H1 (cell line): ENCODE measurements at regions not wholly inside any gene's neighbourhood (a gene's known extent, or its start where the extent isn't known, plus 50 kb on each side); places are given as distances from the start of the nearest gene placed in this dataset.
"Not testable (repeated sequence)": the region's sequence is repeated elsewhere in the genome, so short reads cannot be mapped to it uniquely, and the experiment has no call there.

ENCODE experiments used
- CTCF ChIA-PET: fragments of 300-600 bp; sonication (Branson Sonifier 250); formaldehyde crosslinking; loops from one replicate; lab custom pipeline; 2021; ENCODE audit not compliant: partially characterized antibody; lab: Charles Lee
- POLR2A ChIA-PET: fragments of 300-600 bp; sonication (Branson Sonifier 250); formaldehyde crosslinking; loops from one replicate; lab custom pipeline; 2021; ENCODE audit warnings: inconsistent platforms; ENCODE audit not compliant: partially characterized antibody; lab: Charles Lee
- DNase-seq, 2 experiments: peaks; one replicate each; pipeline versions ENCODE4 v3.0.0 to v3.0.0-alpha.2; 2010 to 2022; ENCODE audit warnings: low spot score in 2 of 2, low read depth in 1 of 2, mixed read lengths in 1 of 2
- FAIRE-seq: peaks from 2 replicates; lab custom pipeline; 2011; peaks lifted over from hg19 to GRCh38; lab: Jason Lieb, UNC
- H2AFZ ChIP-seq: 2 replicates; pipeline ENCODE4 v1.8.1; 2012; ENCODE audit warnings: low read length, inconsistent platforms
- H2AK5ac ChIP-seq: 2 replicates; pipeline ENCODE4 v1.6.1; 2013; ENCODE audit warnings: low read depth, low read length
- H2BK120ac ChIP-seq: replicated peaks from 2 replicates; pipeline ENCODE3; 2013; ENCODE audit warnings: low read depth, low read length, inconsistent platforms
- H2BK12ac ChIP-seq: 2 replicates; pipeline ENCODE4 v1.6.1; 2013; ENCODE audit warnings: low read depth, low read length
- H2BK15ac ChIP-seq: 2 replicates; pipeline ENCODE4 v1.6.1; 2013; ENCODE audit warnings: low read length
- H2BK20ac ChIP-seq: 2 replicates; pipeline ENCODE4 v1.6.1; 2013; ENCODE audit warnings: low read length
- H2BK5ac ChIP-seq: 2 replicates; pipeline ENCODE4 v1.6.1; 2013; ENCODE audit warnings: low read depth, low read length
- H3K14ac ChIP-seq: 2 replicates; pipeline ENCODE4 v1.6.1; 2013; ENCODE audit warnings: inconsistent platforms; ENCODE audit not compliant: insufficient read length
- H3K18ac ChIP-seq: 2 replicates; pipeline ENCODE4 v1.6.1; 2013; ENCODE audit warnings: low read length; ENCODE audit errors: extremely low read depth
- H3K23ac ChIP-seq: 2 replicates; pipeline ENCODE4 v1.6.1; 2013; ENCODE audit warnings: inconsistent platforms; ENCODE audit not compliant: insufficient read length
- H3K23me2 ChIP-seq: 2 replicates; pipeline ENCODE4 v1.6.1; 2013; ENCODE audit warnings: low read depth, low read length
- H3K27ac ChIP-seq: 2 replicates; pipeline ENCODE4 v1.6.1; 2011; ENCODE audit warnings: low read depth, low read length, inconsistent platforms
- H3K27me3 ChIP-seq, 4 experiments: replicated peaks in 1 of 4; 1 replicate in 1 of 4; 2 replicates in 3 of 4; pipeline versions ENCODE4 v1.6.1 to v1.8.1; 2011 to 2013; ENCODE audit warnings: low read length in 3 of 4, mild to moderate bottlenecking in 3 of 4, inconsistent platforms in 2 of 4, mixed read lengths in 2 of 4, moderate library complexity in 1 of 4; ENCODE audit not compliant: control insufficient read depth in 3 of 4, insufficient read depth in 3 of 4; ENCODE audit errors: extremely low read depth in 1 of 4
- H3K36me3 ChIP-seq, 4 experiments: 2 replicates each; pipeline versions ENCODE4 v1.6.1 to v1.8.1; 2011 to 2013; ENCODE audit warnings: mild to moderate bottlenecking in 4 of 4, low read length in 3 of 4, moderate library complexity in 2 of 4, control low read depth in 1 of 4, inconsistent platforms in 1 of 4; ENCODE audit not compliant: insufficient read depth in 4 of 4, control insufficient read depth in 2 of 4
- H3K4ac ChIP-seq: replicated peaks from 2 replicates; pipeline ENCODE3; 2013; ENCODE audit warnings: low read length, low read depth, mixed read lengths, inconsistent platforms; ENCODE audit not compliant: insufficient read length
- H3K4me1 ChIP-seq, 4 experiments: replicated peaks in 1 of 4; 1 replicate in 1 of 4; 2 replicates in 3 of 4; pipeline versions ENCODE4 v1.6.1 to v1.8.1; 2011 to 2013; ENCODE audit warnings: low read length in 3 of 4, inconsistent platforms in 2 of 4, mixed read lengths in 1 of 4; ENCODE audit not compliant: insufficient read depth in 4 of 4, control insufficient read depth in 3 of 4
- H3K4me2 ChIP-seq, 2 experiments: 2 replicates each; pipeline versions ENCODE4 v1.6.1 to v1.8.1; 2011 to 2013; ENCODE audit warnings: low read depth in 2 of 2, low read length in 2 of 2, control low read depth in 1 of 2, inconsistent platforms in 1 of 2, mild to moderate bottlenecking in 1 of 2; ENCODE audit not compliant: insufficient read depth in 1 of 2
- H3K4me3 ChIP-seq, 4 experiments: fragments of 200-600, 300-600 bp in 1 of 4; sonication (generic), shearing (Covaris generic), sonication (Bioruptor Twin) in 1 of 4; 2 replicates each; pipeline versions ENCODE4 v1.5.1 to v1.8.1; 2011 to 2016; ENCODE audit warnings: low read length in 4 of 4, low read depth in 3 of 4, control low read depth in 2 of 4, inconsistent platforms in 2 of 4, mild to moderate bottlenecking in 2 of 4, mixed read lengths in 1 of 4, moderate library complexity in 1 of 4; ENCODE audit not compliant: insufficient read depth in 2 of 4; ENCODE audit errors: extremely low read depth in 1 of 4
- H3K56ac ChIP-seq: replicated peaks from 2 replicates; pipeline ENCODE3; 2013; ENCODE audit warnings: low read depth, mild to moderate bottlenecking, mixed read lengths, low read length, inconsistent platforms; ENCODE audit not compliant: insufficient read length
- H3K79me1 ChIP-seq: 2 replicates; pipeline ENCODE4 v1.6.1; 2013; ENCODE audit warnings: low read depth, low read length, control low read depth
- H3K79me2 ChIP-seq, 2 experiments: 2 replicates each; pipeline versions ENCODE4 v1.6.1 to v1.8.1; 2012 to 2013; ENCODE audit warnings: low read length in 2 of 2, mild to moderate bottlenecking in 2 of 2, inconsistent platforms in 1 of 2; ENCODE audit not compliant: insufficient read depth in 2 of 2, control insufficient read depth in 1 of 2
- H3K9ac ChIP-seq, 4 experiments: replicated peaks in 1 of 4; 1 replicate in 1 of 4; 2 replicates in 3 of 4; pipeline versions ENCODE4 v1.6.1 to v1.8.1; 2011 to 2013; ENCODE audit warnings: low read depth in 3 of 4, low read length in 3 of 4, control low read depth in 2 of 4, mild to moderate bottlenecking in 2 of 4, moderate library complexity in 2 of 4, inconsistent platforms in 1 of 4; ENCODE audit errors: extremely low read depth in 1 of 4
- H3K9me3 ChIP-seq, 2 experiments: 2 replicates each; pipeline versions ENCODE4 v1.6.1 to v1.8.1; 2012 to 2013; ENCODE audit warnings: mild to moderate bottlenecking in 2 of 2, moderate library complexity in 2 of 2, control low read depth in 1 of 2, inconsistent platforms in 1 of 2, low read depth in 1 of 2, low read length in 1 of 2, mixed read lengths in 1 of 2; ENCODE audit not compliant: insufficient read depth in 2 of 2
- H4K20me1 ChIP-seq, 2 experiments: replicated peaks in 1 of 2; 2 replicates each; pipeline versions ENCODE3 to v1.8.1; 2011 to 2013; ENCODE audit warnings: inconsistent platforms in 2 of 2, low read length in 2 of 2, mild to moderate bottlenecking in 1 of 2; ENCODE audit not compliant: insufficient read depth in 2 of 2, control insufficient read depth in 1 of 2
- H4K5ac ChIP-seq: 2 replicates; pipeline ENCODE4 v1.6.1; 2013; ENCODE audit warnings: low read length, low read depth, mixed read lengths, inconsistent platforms; ENCODE audit not compliant: insufficient read length
- H4K8ac ChIP-seq: 2 replicates; pipeline ENCODE4 v1.8.0; 2013; ENCODE audit warnings: mild to moderate bottlenecking, moderate library complexity, low read length, inconsistent platforms; ENCODE audit not compliant: insufficient read depth; ENCODE audit errors: extremely low read depth
- H4K91ac ChIP-seq: replicated peaks from 2 replicates; pipeline ENCODE3; 2013; ENCODE audit warnings: low read length, mixed read lengths, inconsistent platforms; ENCODE audit not compliant: insufficient read length
- WGBS, 2 experiments: shearing (Covaris generic) in 1 of 2; methylation state at CpG; one replicate each; pipeline versions ENCODE4 v1.1.6 to v1.1.7; 2013 to 2015; ENCODE audit warnings: low lambda C conversion rate in 2 of 2, mixed read lengths in 2 of 2, inconsistent platforms in 1 of 2, low coverage in 1 of 2, missing lambda C conversion rate in 1 of 2; ENCODE audit not compliant: insufficient replicate concordance in 2 of 2, insufficient coverage in 1 of 2, insufficient read length in 1 of 2; ENCODE audit errors: extremely low coverage in 1 of 2, missing lambda C conversion rate in 1 of 2; 5-methylcytosine and 5-hydroxymethylcytosine counted together

DNA sequence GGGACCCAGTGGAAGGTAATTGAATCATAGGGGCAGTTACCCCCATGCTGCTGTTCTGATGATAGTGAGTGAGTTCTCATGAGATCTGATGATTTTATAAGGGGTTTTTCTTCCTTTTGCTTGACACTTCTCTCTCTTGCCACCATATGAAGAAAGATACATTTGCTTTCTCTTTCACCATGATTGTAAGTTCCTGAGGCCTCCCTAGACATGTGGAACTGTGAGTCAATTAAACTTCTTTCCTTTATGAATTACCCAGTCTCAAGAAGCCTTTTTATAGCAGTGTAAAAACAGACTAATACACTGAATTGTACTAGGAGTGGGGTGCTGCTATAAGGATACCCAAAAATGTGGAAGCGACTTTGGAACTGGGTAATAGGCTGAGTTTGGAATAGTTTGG lies 205.2 kb downstream of the COX18 start:
- H3K27me3 ChIP-seq, H3K4me2 ChIP-seq, H3K23me2 ChIP-seq, H3K56ac ChIP-seq, H2BK15ac ChIP-seq, H3K27ac ChIP-seq, H3K4ac ChIP-seq, H2AK5ac ChIP-seq, CTCF ChIA-PET, H3K4me1 ChIP-seq, H2BK120ac ChIP-seq, H3K79me1 ChIP-seq, H3K9me3 ChIP-seq, H2AFZ ChIP-seq, H4K5ac ChIP-seq, H3K9ac ChIP-seq, DNase-seq, H4K8ac ChIP-seq, FAIRE-seq, POLR2A ChIA-PET, H3K79me2 ChIP-seq, H3K23ac ChIP-seq, H2BK12ac ChIP-seq, H3K36me3 ChIP-seq, H2BK5ac ChIP-seq, H4K91ac ChIP-seq, H3K18ac ChIP-seq, H3K14ac ChIP-seq, H2BK20ac ChIP-seq, H4K20me1 ChIP-seq, H3K4me3 ChIP-seq: not testable (repeated sequence)
- 92% methylated on average over 1 of the region's 1 CpG; no CpG with 5 or more reads in 1 of the 2 experiments for WGBS, 2 experiments
